Caco-2 (cell line): ENCODE measurements at regions not wholly inside any gene's neighbourhood (a gene's known extent, or its start where the extent isn't known, plus 50 kb on each side); places are given as distances from the start of the nearest gene placed in this dataset.
A peak's percentile ranks its signal among the peaks of the same experiment; 100 is the strongest.

ENCODE experiments used
- BruUV-seq: library from RNA; stranded (reverse); fragments of 400-500 nt; replicated peaks from 2 replicates; lab custom pipeline; 2021; lab: Mats Ljungman, UMichigan
- CTCF ChIA-PET: fragments of 300-600 bp; sonication (Branson Sonifier 250); formaldehyde crosslinking; loops from one replicate; lab custom pipeline; 2022; ENCODE audit warnings: antibody characterized with exemption; lab: Charles Lee
- POLR2A ChIA-PET: fragments of 300-600 bp; sonication (Branson Sonifier 250); formaldehyde crosslinking; loops from one replicate; lab custom pipeline; 2022; ENCODE audit warnings: antibody characterized with exemption; lab: Charles Lee
- DNase-seq, 2 experiments: peaks; one replicate each; pipeline versions ENCODE4 v3.0.0 to v3.0.0-alpha.2; 2020 to 2022
- H3K27me3 ChIP-seq: replicated peaks from 2 replicates; pipeline ENCODE4 v1.6.0; 2011; ENCODE audit warnings: low read length; ENCODE audit not compliant: control insufficient read depth, insufficient read depth
- H3K36me3 ChIP-seq: 2 replicates; pipeline ENCODE4 v1.5.1; 2011; ENCODE audit warnings: low read length; ENCODE audit not compliant: control insufficient read depth, insufficient read depth
- H3K4me1 ChIP-seq: fragments of 250-450 bp; sonication (Bioruptor Pico); 2 replicates; pipeline ENCODE4 v1.5.1; 2020; ENCODE audit warnings: mild to moderate bottlenecking
- H3K4me3 ChIP-seq: 2 replicates; pipeline ENCODE4 v1.5.1; 2011; ENCODE audit warnings: low read depth, mild to moderate bottlenecking, control low read depth, low read length
- H3K9me3 ChIP-seq: fragments of 250-450 bp; sonication (Bioruptor Pico); 2 replicates; pipeline ENCODE4 v1.5.1; 2020; ENCODE audit warnings: mild to moderate bottlenecking, moderate library complexity
- H3K27ac Mint-ChIP-seq: one replicate; pipeline ENCODE4 v1.8.0; 2022; ENCODE audit warnings: mixed read lengths; ENCODE audit not compliant: unreplicated experiment
- H3K27me3 Mint-ChIP-seq: one replicate; pipeline ENCODE4 v1.8.0; 2022; ENCODE audit warnings: mixed read lengths; ENCODE audit not compliant: insufficient read depth, unreplicated experiment
- H3K36me3 Mint-ChIP-seq: one replicate; pipeline ENCODE4 v1.8.0; 2022; ENCODE audit warnings: mild to moderate bottlenecking, mixed read lengths; ENCODE audit not compliant: insufficient read depth, unreplicated experiment
- H3K4me1 Mint-ChIP-seq: one replicate; pipeline ENCODE4 v1.8.0; 2022; ENCODE audit warnings: low read depth, mixed read lengths; ENCODE audit not compliant: unreplicated experiment
- H3K4me3 Mint-ChIP-seq: one replicate; pipeline ENCODE4 v1.8.0; 2022; ENCODE audit warnings: mild to moderate bottlenecking, moderate library complexity, mixed read lengths; ENCODE audit not compliant: unreplicated experiment
- H3K9me3 Mint-ChIP-seq: one replicate; pipeline ENCODE4 v1.8.0; 2022; ENCODE audit warnings: mixed read lengths; ENCODE audit not compliant: unreplicated experiment
- intact Hi-C: fragments of 100-400 bp; cut with micrococcal nuclease; formaldehyde crosslinking; loops from one replicate; pipeline ENCODE4 v1.10.0; 2022; ENCODE audit not compliant: unreplicated experiment
- TF ChIP-seq, protein P1 (sequence below), 2 experiments: fragments of 200-600 bp in 1 of 2; IDR thresholded peaks; 1 replicate in 1 of 2; 2 replicates in 1 of 2; pipeline versions ENCODE4 v1.5.1 to v1.8.0; 2011 to 2022; ENCODE audit warnings: antibody characterized with exemption in 1 of 2, control low read depth in 1 of 2, inconsistent platforms in 1 of 2, low read depth in 1 of 2, low read length in 1 of 2, mild to moderate bottlenecking in 1 of 2, moderate library complexity in 1 of 2; ENCODE audit not compliant: insufficient read depth in 1 of 2, severe bottlenecking in 1 of 2, unreplicated experiment in 1 of 2

GRCh38 chr16:85348911-85349334 lies 236.7 kb upstream of the CIBAR2 start:
- DNase-seq, result no peak
- Mint-ChIP-seq H3K4me1 (peaks cover 3% of the 10 kb centered on the region), H3K27me3 (no peaks in the 10 kb centered on the region), H3K4me3 (no peak overlapping the region), H3K27ac (peak overlapping the region; percentile 26), H3K36me3 (peaks cover 3% of the 10 kb centered on the region), H3K9me3 (peaks cover 18% of the 10 kb centered on the region)
- H3K4me1 ChIP-seq, result peaks cover 18% of the 10 kb centered on the region
- TF ChIP-seq, protein P1, sequence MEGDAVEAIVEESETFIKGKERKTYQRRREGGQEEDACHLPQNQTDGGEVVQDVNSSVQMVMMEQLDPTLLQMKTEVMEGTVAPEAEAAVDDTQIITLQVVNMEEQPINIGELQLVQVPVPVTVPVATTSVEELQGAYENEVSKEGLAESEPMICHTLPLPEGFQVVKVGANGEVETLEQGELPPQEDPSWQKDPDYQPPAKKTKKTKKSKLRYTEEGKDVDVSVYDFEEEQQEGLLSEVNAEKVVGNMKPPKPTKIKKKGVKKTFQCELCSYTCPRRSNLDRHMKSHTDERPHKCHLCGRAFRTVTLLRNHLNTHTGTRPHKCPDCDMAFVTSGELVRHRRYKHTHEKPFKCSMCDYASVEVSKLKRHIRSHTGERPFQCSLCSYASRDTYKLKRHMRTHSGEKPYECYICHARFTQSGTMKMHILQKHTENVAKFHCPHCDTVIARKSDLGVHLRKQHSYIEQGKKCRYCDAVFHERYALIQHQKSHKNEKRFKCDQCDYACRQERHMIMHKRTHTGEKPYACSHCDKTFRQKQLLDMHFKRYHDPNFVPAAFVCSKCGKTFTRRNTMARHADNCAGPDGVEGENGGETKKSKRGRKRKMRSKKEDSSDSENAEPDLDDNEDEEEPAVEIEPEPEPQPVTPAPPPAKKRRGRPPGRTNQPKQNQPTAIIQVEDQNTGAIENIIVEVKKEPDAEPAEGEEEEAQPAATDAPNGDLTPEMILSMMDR (IDR thresholded peaks at IDR 0.05; ENCODE audit: insufficient read depth in 1 of 2, low read depth in 1 of 2, low read length in 1 of 2, severe bottlenecking in 1 of 2, unreplicated experiment in 1 of 2), result no peak
- POLR2A ChIA-PET, result no interaction called here
- CTCF ChIA-PET, result no interaction called here
- no peaks in the 10 kb centered on the region for H3K36me3 ChIP-seq
- BruUV-seq, result no TSS peak
- no peaks in the 10 kb centered on the region for H3K9me3 ChIP-seq
- intact Hi-C loops, result no loop called here
- H3K4me3 ChIP-seq, result no peak overlapping the region
- H3K27me3 ChIP-seq, result no peaks in the 10 kb centered on the region

DNA sequence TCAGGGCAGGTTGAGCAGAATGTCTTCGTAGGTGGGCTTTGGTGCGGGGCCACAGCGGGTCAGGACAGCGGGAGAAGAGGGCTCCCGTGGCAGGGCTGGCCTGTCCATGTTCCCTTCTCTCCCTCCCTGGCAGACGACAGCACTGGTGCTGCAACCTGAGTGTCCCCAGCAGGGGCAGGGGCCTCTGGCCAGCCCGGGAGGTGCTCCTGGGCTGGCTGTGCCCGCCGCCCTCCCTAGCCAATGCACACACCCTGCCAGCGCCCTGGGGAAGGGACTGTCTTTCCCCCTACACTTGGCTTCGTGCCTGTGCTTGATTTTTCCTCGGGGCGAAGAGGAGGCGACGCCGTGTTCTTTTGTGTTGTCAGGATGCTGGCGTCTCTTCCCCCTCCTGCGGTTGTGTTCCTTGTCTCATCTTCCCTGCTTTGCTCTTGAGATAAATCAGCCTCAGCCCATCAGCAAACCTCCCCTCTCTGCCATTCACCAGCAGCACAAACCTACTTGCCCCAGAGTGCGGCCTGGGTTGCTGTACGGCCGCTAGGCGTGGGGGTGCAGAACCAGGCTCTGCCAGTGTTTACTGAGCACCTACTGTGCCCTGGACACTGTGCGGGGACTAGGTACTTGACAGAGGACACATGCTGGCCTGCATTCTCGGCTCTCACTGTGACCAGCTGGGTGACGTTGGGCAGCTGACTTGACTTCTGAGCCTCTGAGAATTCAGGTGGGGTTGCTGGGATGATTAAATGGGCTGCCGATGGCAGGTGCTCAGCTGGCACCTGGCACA lies 237.3 kb upstream of the CIBAR2 start:
- Histone ChIP-seq H3K9me3 (no peaks in the 10 kb centered on the region), H3K36me3 (no peaks in the 10 kb centered on the region), H3K27me3 (no peaks in the 10 kb centered on the region), H3K4me3 (no peak overlapping the region), H3K4me1 (peaks cover 24% of the 10 kb centered on the region)
- Mint-ChIP-seq H3K9me3 (peaks cover 18% of the 10 kb centered on the region), H3K27ac (peak overlapping the region; percentile 26), H3K27me3 (no peaks in the 10 kb centered on the region), H3K4me1 (peaks cover 7% of the 10 kb centered on the region), H3K36me3 (peaks cover 7% of the 10 kb centered on the region), H3K4me3 (no peak overlapping the region)
- ChIA-PET POLR2A (no interaction called here), CTCF (interaction anchor here (0.6 kb wide), 1 partner anchor 41 kb away, joined by 10 read pairs; no protein-coding TSS in a partner anchor)
- TF ChIP-seq, protein P1 (IDR thresholded peaks at IDR 0.05; ENCODE audit: insufficient read depth in 1 of 2, low read depth in 1 of 2, low read length in 1 of 2, severe bottlenecking in 1 of 2, unreplicated experiment in 1 of 2), result no peak
- no TSS peak for BruUV-seq
- no peak for DNase-seq
- intact Hi-C loops, result no loop called here

DNA sequence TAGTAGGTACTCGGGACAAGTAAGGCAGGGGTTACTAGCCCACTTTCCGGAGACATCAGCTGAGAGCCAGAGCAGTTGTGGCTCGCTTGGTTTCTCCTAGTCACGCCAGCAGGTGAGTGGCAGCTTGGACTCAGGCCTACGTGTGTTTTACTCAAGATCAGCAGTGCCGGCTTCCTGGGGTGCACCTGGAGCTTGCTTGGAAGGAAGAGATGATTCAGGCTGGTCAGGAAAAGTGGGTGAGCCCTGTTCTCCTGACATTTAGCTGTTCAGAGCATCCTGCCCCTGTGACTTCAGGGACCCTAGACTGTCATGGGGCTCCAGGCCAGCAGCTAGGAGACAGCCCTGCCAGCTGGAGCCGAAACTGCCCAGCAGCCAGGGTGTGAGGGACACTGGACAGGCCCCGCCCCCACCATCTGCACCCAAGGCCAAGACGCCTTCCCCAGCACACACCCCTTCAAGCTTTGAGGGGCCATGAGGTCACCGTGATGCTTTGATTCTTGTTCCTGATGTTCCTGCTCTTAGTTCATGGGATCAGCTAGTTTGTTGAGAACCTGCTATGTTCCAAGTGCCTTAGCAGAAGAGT lies 238.0 kb upstream of the CIBAR2 start:
- POLR2A ChIA-PET, result no interaction called here
- Mint-ChIP-seq H3K9me3 (peaks cover 17% of the 10 kb centered on the region), H3K27me3 (no peaks in the 10 kb centered on the region), H3K4me3 (no peak overlapping the region), H3K27ac (no peak overlapping the region), H3K4me1 (peaks cover 10% of the 10 kb centered on the region), H3K36me3 (peaks cover 7% of the 10 kb centered on the region)
- Histone ChIP-seq H3K4me1 (peaks cover 31% of the 10 kb centered on the region), H3K27me3 (no peaks in the 10 kb centered on the region), H3K4me3 (no peak overlapping the region), H3K9me3 (no peaks in the 10 kb centered on the region), H3K36me3 (no peaks in the 10 kb centered on the region)
- BruUV-seq, result no TSS peak
- no peak for DNase-seq
- CTCF ChIA-PET, result interaction anchor here (0.6 kb wide), 1 partner anchor 41 kb away, joined by 10 read pairs; no protein-coding TSS in a partner anchor
- TF ChIP-seq, protein P1 (IDR thresholded peaks at IDR 0.05; ENCODE audit: insufficient read depth in 1 of 2, low read depth in 1 of 2, low read length in 1 of 2, severe bottlenecking in 1 of 2, unreplicated experiment in 1 of 2), result no peak
- intact Hi-C loops, result no loop called here
